Retinal pigment epithelial cell (primary cell): ENCODE measurements at regions not wholly inside any gene's neighbourhood (a gene's known extent, or its start where the extent isn't known, plus 50 kb on each side); places are given as distances from the start of the nearest gene placed in this dataset.
"Not testable (repeated sequence)": the region's sequence is repeated elsewhere in the genome, so short reads cannot be mapped to it uniquely, and the experiment has no call there.

Source experiments
- DNase-seq: peaks from one replicate; pipeline ENCODE4 v3.0.0-alpha.2; 2010; ENCODE audit warnings: low read depth
- H3K4me3 ChIP-seq: 2 replicates; pipeline ENCODE4 v1.5.1; 2011; ENCODE audit warnings: mild to moderate bottlenecking, low read length, control low read depth, moderate library complexity
- TF ChIP-seq, protein P1 (sequence below): conservative IDR thresholded peaks from 2 replicates; pipeline ENCODE4 v1.5.1; 2011; ENCODE audit warnings: low read depth, low read length, control low read depth, inconsistent platforms

DNA sequence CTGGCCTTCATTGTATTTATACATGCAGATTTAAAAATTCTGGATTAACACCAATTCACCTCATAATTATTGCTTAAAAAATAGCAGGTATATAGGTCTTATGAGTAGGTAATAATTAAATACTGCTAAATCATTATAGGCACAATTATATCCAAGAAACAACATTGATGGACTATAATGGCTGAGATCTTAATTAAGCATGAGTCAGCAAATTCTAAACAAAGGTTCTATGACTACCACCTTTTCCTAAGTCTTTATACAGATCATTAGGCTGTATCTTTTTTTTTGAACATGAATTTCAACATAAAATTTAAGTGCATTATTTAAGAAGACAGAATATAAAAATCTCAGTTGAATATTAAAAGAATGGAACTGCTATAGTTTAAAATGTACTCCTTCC is 1678.7 kb upstream of the PCDH10 start:
- TF ChIP-seq, protein P1, sequence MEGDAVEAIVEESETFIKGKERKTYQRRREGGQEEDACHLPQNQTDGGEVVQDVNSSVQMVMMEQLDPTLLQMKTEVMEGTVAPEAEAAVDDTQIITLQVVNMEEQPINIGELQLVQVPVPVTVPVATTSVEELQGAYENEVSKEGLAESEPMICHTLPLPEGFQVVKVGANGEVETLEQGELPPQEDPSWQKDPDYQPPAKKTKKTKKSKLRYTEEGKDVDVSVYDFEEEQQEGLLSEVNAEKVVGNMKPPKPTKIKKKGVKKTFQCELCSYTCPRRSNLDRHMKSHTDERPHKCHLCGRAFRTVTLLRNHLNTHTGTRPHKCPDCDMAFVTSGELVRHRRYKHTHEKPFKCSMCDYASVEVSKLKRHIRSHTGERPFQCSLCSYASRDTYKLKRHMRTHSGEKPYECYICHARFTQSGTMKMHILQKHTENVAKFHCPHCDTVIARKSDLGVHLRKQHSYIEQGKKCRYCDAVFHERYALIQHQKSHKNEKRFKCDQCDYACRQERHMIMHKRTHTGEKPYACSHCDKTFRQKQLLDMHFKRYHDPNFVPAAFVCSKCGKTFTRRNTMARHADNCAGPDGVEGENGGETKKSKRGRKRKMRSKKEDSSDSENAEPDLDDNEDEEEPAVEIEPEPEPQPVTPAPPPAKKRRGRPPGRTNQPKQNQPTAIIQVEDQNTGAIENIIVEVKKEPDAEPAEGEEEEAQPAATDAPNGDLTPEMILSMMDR = no peak
- no peak overlapping the region for H3K4me3 ChIP-seq
- no peak for DNase-seq

- DNase-seq = no peak
- H3K4me3 ChIP-seq = no peak overlapping the region
- TF ChIP-seq, protein P1 = no peak
Observed at GRCh38 chr4:131488772-131489171, 1660.3 kb upstream of the PCDH10 start.

DNA sequence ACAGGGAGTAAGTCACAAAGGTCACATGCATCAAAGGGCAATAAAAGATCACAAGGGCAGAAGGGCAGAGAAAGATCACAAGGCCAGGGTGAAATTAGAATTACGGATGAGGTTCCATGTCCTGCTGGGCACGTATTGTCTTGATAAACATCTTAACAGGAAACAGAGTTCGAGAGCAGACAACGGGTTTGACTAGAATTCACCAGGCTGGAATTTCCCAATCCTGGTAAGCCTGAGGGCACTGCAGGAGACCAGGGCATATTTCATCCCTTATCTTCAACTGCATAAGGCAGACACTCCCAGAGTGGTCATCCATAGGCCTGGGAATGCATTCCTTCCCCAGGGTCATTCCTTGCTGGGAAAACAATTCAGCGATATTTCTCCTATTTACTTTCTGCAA is 1652.9 kb upstream of the PCDH10 start:
- not testable (repeated sequence) for H3K4me3 ChIP-seq, DNase-seq

DNA sequence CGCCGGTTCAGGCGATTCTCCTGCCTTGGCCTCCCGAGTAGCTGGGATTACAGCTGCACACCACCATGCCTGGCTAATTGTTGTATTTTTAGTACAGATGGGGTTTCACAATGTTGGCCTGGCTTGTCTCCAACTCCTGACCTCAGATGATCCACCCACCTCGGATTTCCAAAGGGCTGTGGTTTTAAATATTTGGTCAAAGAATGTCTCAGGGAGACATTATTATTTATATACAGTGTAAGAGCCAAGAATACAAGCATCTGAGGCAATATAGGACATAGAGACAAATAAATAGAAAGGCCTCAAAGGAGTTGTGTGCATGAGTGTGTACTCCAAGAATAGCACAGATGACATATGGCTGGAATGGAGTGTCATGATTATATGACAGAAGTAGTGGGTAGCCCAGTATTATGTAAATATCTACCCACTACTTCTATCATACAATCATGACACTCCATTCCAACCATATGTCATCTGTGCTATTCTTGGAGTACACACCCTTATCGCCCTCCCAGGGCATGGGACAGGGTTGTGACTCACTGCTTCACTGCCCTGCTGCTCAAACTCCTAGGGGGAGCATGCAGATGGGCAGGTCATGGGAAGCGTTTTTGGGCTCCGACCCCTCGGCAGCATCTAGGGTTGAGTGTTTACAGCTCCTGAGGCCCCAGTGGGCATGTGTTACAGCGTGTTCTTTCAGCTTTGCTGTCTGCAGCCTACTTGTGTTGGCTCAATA is 1649.8 kb upstream of the PCDH10 start:
- peak; percentile 54 for DNase-seq
- no peak overlapping the region for H3K4me3 ChIP-seq
- TF ChIP-seq, protein P1 = no peak

GRCh38 chr4:131509521-131509920 is 1639.6 kb upstream of the PCDH10 start:
- TF ChIP-seq, protein P1 = no peak
- DNase-seq = no peak

DNA sequence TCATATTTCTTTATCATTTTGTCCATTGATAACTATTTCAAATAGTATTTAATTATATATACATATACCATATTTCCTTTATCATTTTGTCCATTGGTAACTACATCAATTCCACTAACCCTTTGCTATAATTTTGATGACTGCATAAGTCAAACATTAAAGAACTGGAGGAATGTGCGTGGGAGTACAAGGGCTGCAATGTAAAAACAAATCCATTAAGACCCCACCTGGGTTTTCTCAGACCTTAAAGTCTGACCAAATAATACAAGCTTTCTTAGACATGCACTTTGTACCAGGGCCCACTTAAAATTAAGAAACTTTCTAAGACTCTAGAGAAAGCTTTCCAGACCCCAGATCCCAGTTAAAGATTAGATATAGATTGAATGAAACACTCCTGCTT is 1622.4 kb upstream of the PCDH10 start:
- H3K4me3 ChIP-seq = no peak overlapping the region
- TF ChIP-seq, protein P1 = no peak
- DNase-seq = peak; percentile 4

More at GRCh38 chr4:131509521-131509920, 1639.6 kb upstream of the PCDH10 start:
- H3K4me3 ChIP-seq = no peak overlapping the region

DNA sequence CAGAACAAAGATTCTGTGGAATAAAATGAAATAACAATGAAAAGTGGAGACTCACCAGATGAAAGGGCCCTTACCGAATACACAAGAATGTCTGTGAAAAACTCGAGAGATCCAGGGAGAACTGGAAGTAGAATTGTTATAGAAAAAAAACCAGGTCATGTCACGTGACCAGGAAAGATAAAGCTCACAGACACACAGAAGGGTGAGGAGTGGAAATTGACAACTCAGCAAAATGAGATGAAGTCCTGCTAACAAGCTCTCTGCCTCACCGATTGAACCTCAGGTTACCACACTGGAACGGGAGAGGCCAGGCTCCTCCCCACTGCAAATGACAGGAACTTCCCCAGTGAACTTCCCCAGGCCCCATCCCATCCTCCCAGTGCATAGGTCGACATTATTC is 1618.0 kb upstream of the PCDH10 start:
- TF ChIP-seq, protein P1 = no peak
- no peak for DNase-seq
- H3K4me3 ChIP-seq = no peak overlapping the region
